ENCODE measurements at regions not wholly inside any gene's neighbourhood (a gene's known extent, or its start where the extent isn't known, plus 50 kb on each side); places are given as distances from the start of the nearest gene placed in this dataset.

DNA sequence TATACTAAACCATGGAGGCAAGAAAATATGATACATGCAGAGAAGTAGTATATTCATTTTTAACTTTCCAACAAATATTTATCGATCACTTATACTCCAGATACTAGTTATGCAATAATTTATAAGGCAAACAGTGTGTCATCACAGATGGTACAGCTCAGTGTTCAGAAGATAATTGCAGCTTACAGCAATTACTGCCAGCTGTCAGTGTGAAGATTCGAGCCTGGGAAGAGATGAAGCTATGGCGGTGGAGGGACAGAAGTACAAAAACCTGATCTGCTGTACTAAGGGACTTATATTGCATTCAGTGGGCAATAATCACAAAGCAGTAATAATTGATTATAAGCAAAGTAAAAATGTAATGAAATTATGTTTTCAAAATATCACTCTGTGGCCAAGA is 170.6 kb upstream of the EPHA3 start:
- intact Hi-C loops (cut with micrococcal nuclease), result no loop called here

DNA sequence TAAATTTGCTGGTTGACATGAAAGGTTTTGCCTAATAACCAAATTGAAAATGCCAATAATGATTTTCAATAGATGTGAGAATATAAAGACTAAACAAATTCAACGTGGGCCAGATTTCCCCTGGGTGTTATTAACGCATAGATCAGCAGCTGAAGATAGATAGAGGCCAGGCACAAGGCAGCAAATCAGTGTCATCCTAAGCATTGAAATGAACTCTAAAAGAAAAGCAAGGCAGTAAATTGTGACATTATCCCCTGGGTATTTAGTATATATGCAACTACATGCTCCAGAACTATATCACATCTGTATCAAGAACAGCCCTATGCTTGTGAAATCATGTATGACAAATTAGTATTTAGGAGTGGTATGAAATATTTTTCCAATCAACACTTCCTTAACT is 167.1 kb upstream of the EPHA3 start:
- intact Hi-C loops (cut with micrococcal nuclease), result no loop called here

DNA sequence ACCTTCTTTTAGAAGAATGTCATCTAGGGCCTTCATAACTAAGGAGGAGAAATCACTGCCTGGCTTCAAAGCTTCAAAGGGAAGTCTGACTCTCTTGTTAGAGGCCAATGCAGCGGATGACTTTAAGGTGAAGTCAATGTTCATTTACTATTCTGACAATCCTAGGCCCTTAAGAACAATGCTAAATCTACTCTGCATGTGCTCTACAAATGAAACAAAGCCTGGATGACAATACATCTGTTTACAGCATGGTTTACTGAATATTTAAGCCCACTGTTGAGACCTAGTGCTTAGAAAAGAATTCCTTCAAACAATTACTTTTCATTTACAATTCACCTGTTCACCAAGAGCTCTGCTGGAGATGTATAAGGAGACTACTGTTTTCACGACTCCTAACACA is 160.4 kb upstream of the EPHA3 start:
- intact Hi-C loops (cut with micrococcal nuclease), result no loop called here

DNA sequence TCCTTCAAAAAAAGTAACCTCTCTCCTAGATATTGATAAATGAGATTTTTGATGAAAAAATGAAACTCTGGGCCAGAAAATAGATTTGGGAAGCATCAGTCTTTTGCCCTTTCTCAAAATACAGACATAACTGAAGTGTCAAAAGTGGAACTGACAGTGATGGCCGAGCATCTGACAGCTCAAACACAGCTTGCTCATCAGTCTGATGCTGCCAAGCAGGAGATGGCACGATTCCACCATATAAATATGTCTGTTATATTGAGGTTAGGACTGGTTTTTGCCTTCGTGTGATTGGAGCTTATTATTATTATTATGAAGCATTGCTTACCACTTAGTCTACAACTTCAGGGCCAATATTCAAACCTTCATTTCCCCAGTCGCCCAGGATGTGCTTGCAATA is 152.6 kb upstream of the EPHA3 start:
- intact Hi-C loops (cut with micrococcal nuclease), result no loop called here

DNA sequence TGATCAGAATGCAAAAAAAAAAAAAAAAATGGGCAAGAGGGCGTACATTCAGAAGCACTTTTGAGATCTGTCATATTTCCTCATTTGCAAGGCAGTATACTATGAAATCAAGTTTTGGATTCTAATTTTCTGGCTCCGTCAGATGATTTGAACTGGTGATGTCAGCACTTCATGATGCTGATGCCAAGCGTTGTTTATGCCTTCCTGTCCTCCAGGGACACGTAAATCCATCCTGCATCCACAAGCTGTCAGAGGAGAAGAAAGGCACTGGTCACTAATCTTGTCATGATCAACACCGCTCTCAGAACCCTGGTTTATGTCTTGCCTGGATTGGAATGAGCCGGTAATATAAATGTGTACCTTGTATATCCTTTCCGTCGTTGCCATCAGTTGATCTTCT is 152.1 kb upstream of the EPHA3 start:
- intact Hi-C loops (cut with micrococcal nuclease), result no loop called here

DNA sequence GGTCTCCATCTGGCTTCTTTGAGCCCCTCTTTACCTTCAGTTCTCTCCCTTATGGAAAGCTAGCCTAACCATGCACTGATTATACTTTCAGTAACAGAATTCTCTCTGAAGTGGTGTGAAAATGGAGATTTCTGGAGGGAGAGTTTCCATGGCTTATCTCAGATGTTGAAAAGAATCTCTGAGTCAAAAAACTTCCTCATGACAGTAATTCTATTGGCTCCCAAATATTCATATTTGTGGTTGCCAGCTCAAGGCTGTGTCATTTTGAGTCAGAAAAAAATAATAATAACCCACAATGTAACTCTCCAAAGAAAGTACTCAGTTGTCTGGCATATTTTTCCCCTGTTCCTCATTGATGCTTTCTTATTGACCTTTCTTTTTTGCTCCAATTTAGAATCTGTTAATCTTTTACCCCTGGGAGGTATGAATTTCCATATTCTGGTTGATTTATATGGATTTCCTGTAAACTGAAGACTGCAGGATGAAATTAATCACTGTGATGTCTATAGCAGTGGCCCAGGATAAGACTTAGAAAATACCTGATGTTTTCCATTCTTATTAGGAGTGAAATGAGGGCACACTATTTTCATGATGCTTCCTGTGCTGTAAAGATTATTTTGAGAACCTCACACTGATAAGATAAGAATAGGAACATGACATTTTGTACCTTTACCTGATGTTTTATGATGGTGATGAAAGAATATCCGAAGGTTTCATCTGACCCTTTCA is 149.5 kb upstream of the EPHA3 start:
- intact Hi-C loops (cut with micrococcal nuclease), result no loop called here

DNA sequence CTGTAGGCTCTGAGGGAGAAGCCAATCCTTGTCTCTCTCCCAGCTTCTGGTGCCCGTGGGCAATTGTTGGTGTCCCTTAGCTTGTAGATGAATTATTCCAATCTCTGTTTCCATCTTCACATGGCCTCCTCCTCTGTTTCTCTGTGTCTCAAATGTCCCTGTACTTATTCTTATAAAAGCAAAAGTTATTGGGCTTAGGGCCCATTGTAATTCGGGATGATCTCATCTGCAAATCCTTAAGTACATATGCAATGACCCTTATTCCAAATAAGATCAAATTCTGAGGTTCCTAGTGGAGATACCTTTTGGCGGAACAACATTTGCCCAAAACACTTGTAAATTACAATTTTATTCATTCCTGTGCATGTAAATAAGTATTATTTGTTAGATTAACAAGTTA is 147.4 kb upstream of the EPHA3 start:
- intact Hi-C loops (cut with micrococcal nuclease), result no loop called here

DNA sequence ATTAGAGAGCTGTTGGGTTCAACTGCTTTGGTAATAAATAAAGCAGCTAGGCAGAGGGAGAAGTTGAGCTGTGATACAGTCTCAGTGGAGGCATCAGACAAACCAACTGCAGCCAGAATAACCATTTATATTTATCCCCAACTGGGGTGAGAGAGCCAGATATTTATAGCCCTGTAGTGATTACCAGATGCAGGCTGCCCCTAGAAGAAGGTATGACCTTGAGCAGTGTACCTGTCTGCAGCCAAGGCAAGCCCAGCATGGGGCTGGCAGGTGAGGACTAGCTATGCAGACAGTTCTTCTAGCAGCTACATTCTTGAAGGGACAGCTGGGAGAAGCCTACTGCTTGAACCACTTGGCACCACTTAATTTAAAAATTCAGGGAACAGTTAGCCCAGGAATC is 144.4 kb upstream of the EPHA3 start:
- intact Hi-C loops (cut with micrococcal nuclease), result no loop called here

DNA sequence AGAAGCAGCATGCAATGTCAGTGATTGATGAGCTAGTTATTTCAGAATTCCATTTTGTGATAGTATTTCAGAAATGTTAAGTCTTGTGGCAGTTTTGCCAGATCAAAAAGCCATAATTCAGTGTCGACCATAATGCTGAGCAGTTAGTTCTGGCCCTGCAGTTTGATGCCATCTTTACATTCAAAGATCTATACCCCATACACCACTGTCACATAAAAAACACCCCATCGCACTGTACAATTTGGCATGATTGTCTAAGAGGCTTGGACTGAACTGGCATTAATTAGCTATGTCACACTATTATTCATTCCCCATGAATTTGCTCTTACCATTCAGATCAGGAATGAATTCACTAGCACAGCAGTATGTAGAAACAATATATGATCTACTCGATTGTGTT is 127.7 kb upstream of the EPHA3 start:
- intact Hi-C loops (cut with micrococcal nuclease), result no loop called here

DNA sequence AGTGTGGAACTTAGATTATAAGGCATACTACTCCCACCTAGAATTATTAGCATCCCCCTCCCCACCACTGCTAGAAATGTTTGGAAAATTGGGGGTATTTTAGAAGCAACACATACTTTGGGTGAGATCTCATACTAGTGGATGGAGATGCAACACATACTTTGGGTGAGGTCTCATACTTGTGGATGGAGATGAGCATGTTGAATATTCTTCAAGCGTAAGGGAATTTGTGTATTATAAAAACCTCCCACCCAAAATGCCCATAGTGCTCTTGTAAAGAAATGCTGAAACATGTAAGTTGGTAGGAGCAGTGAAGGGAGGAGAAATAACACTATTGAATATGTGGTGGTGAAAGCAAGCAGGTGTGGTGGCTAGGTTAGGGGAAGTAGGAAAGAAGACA is 124.0 kb upstream of the EPHA3 start:
- intact Hi-C loops (cut with micrococcal nuclease), result no loop called here

DNA sequence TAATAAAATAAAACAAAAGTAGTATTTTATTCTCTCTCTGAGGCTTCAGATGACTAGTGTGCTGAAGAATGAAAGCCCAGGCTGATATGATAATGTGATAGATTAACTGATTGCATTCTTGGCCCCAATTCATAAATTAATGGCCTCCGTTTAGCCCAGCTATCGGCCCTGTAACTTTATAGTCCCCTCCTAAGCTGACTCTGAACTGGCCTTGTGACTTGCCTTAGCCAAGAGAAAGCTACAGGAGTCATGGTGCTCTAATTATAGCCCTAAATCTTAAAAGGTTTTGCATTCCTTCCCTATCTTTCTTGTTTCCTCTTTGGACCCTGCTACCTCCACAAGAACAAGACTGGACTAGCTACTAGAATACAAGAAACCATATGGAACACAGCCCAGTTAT is 123.2 kb upstream of the EPHA3 start:
- intact Hi-C loops (cut with micrococcal nuclease), result no loop called here

DNA sequence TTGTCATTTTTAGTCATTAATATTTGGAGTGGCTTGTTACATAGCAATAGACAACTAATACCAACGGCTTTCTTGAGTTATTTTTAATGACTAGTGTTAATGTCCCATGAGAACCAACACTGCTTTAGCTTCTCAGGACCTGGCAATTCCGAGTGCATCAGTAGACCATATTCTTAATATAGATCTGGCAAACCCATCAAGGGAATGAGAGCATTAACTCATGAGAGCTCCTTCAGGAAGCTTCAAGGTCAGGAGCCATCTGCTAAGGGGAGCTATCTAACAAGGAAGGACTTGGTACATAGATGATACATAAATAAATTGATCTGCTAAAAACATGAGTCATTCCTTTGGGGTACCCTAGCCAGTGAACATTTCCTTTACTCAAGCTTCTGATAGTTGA is 122.6 kb upstream of the EPHA3 start:
- intact Hi-C loops (cut with micrococcal nuclease), result no loop called here

DNA sequence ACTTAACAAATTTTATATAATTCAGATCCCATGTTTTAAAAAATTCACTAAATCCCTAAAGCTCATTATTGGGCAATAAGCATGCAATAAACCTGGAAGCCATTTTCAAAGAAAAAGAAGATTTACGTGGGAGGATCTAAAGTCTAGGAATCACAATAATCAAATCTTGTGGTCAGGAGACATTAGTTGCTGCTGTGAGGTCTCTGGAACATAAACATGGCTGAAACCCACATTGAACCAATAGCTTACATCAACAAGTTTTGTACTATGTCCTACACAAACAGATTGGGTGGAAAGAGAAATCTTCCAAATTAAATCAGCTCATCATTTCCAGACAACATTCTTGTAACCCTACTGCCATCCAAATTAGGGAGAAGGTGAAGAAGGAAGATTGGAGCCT is 121.9 kb upstream of the EPHA3 start:
- intact Hi-C loops (cut with micrococcal nuclease), result no loop called here

DNA sequence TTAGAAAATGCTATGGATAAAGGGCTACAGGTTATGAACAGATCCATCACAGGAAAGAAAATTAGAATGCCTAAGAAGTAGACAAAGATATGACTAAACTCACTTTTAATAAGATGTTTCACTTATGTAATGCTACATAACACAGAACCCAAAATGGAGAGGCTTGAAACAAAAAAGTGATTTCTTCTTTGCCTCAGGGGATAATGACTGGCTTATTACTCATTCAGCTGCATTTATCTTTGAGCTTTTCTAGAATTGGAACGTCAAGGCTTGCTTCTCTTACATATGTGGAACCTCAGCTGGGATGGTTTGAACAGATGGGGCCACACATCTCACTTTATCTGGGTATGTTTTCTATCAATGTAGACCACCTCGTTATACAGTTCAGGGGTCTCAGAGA is 120.6 kb upstream of the EPHA3 start:
- intact Hi-C loops (cut with micrococcal nuclease), result no loop called here

DNA sequence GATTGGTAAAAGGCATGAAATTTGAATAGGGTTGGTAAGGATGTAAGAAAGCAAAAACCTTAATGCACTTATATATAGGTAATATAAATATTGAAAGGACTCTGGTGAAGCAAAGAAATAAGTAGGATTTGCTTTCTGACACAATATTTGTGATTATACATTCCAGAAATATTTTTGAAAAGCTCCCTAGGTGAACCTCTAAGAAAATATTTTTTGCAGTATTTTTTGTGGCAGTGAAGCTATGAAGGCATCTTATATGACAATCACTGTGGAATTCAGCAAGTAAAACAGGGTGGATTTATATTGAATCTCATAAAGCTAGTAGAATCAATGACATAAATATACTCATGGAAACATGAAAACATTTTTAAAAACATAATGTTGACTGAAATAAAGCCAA is 119.6 kb upstream of the EPHA3 start:
- intact Hi-C loops (cut with micrococcal nuclease), result no loop called here

DNA sequence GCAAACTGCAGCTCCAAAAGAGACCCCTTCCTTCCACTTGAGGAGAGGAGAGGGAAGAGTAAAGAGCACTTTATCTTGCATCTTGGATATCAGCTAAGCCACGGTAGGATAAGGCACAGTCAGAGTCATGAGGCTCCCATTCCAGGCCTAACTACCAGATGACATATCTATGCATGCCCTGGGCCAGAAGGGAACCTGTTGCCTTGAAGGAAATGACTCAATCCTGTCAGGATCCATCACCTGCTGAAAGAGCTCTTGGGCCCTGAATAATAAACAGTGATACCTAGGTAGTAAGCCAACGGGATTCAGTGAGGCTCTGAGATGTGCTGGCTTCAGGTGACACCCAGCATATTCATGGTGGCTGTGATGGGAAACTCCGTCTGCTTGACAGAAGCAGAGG is 118.5 kb upstream of the EPHA3 start:
- intact Hi-C loops (cut with micrococcal nuclease), result no loop called here

DNA sequence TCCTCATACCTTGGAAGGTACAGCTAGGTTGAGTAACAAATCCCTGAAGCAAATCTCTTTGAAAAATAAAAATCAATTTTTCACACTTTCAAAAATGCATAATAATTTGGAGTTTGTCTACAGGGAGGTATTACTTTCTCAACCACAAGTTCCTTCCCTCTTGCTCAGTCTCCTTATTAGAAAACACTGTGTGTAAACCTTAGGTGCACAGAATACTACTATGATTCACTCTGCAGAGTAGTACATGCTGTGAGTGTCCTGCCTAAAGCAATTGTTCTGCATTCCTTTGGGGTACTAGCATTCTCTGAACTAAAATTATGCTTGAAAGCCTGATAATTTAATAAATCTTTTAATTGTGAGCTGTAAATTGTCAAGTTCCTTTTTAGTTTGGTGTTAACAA is 115.9 kb upstream of the EPHA3 start:
- intact Hi-C loops (cut with micrococcal nuclease), result no loop called here

DNA sequence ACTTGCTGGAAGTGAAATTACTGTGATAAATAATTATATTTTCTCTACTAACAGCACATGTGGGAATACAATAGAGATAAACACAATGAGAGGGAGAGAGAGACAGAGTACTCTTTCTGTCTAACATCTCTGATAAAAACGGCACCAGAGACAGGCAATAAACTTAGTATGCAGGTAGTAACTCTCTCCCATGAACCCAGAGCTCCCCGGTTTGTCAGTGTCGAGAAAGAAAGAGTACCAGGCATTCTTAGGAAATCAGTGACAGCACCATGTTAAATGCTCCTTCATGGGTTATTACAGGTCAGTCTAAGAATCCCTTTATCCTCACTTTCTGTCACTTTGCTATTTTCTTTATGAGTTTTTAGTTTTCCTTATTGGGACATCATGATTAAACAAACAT is 110.7 kb upstream of the EPHA3 start:
- intact Hi-C loops (cut with micrococcal nuclease), result no loop called here

DNA sequence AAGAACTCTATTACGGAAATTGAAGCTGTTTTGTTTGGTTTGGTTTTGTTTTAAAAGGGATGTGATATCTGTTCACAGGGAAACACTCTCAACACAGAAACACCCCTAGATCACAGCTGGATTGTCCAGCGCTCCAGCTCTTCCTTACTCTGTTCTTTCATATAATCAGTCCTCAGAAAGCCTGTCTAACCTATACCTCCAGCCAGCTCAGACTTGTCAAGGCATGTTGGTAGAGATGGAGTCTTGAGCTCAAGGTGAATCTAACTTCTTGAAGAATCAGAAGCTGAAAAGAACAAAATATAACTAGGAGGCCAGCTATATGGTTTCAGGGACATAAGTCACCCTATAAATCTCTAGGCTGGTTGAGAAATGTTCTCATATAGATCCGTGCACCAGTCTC is 110.2 kb upstream of the EPHA3 start:
- intact Hi-C loops (cut with micrococcal nuclease), result no loop called here

DNA sequence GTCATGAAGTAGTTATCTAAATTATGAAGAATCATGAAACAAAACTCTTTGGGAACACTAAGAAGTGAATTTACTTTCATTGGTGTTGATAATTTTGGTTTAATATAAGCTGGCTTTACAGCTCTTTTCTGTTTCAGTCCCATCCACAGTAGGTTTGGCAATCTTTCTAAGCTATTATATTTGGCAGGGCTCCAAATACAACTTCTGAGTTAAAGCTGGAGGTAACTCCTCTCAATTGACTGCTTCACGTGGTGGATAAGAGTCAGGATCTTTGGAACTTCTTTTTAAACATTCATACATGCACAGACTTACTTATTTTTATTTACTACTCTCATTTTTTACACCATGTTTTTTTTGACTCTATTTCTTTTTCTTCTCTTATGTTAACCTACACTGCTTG is 106.5 kb upstream of the EPHA3 start:
- intact Hi-C loops (cut with micrococcal nuclease), result no loop called here

DNA sequence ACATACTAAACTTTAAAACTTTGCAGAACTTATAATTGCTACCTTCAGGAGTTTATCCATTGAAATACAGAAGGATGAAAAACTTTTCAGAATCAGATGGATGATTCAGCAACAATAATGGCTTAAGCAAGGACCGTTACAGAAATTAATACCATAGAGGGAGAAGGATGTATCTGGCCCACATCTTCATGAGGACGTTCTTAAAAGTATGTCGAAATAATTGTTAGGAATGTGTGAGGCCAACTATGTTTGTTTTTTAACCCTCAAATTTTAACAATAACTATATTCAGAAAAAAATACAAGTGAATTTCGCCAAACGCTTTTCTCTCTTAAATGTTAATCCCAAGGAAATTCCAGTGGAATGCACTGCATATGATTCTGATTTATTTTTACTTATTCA is 105.2 kb upstream of the EPHA3 start:
- intact Hi-C loops (cut with micrococcal nuclease), result no loop called here

DNA sequence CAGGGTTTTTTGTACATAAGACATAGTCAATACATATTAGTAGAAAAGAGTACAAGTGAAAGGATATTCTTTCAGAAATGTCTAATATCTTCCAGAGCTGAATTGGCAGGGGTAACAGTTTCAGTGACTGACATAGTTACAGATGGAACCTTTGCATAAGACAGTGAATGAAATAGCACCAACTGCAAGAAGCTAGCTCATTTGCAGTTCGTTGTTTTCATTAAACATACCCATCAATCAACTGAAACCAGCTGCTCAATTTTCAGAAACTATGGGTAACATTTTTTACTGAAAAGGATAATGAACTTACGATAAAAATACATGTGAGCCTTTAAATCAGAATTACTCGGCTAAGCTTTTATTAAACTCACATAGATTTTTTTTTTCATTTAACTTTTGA is 93.9 kb upstream of the EPHA3 start:
- intact Hi-C loops (cut with micrococcal nuclease), result no loop called here

DNA sequence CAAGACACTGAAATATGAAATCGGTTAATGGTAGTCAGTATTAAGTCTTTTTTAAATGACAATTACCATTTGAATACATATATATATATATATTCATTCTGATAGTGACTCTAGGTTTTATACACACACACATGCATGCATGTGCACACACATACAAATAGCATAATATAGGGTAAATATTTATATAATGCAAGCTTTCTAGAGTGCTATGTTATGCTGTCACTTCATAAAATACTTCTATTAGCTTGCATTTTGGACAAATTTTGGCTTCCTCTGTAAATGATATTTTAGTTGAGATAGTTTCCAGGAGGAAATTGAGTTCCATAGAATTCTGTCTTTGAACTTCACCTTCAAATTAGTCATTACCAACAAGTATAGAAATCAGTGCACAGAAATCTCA is 89.9 kb upstream of the EPHA3 start:
- intact Hi-C loops (cut with micrococcal nuclease), result no loop called here

DNA sequence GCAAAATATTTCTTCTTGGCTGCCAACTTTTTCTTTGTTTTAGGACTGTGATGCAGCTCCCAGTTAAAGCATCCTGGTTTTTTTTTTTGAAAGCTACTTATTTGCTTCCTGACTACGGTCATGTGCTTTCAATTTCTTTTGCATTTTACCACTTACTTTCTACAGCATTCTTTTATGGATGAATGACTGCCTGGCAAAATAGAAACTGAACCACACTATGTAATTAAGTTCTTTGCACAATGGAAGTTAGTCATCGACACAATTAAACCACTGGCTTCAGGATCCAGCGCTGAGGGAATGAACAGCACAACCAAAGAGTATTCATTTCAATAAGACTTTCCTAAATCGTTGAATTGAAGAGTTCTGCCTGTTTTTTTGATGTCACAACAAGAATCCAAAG is 82.2 kb upstream of the EPHA3 start:
- intact Hi-C loops (cut with micrococcal nuclease), result no loop called here

Measured in T-helper 2 cell treated with Interferon-gamma antibody and Interleukin-4, amounts not matched to agents 100 ng/mL and 5 ng/mL, for 36 hours (primary cell).